HG02798 (cell line): ENCODE measurements at regions not wholly inside any gene's neighbourhood (a gene's known extent, or its start where the extent isn't known, plus 50 kb on each side); places are given as distances from the start of the nearest gene placed in this dataset.
A peak's percentile ranks its signal among the peaks of the same experiment; 100 is the strongest.

Experiments
- ATAC-seq: cut with Tn5 transposase; IDR thresholded peaks from one replicate; pipeline ENCODE4 v1.9.1; 2021; ENCODE audit warnings: mild to moderate bottlenecking; ENCODE audit not compliant: unreplicated experiment, poor library complexity

DNA sequence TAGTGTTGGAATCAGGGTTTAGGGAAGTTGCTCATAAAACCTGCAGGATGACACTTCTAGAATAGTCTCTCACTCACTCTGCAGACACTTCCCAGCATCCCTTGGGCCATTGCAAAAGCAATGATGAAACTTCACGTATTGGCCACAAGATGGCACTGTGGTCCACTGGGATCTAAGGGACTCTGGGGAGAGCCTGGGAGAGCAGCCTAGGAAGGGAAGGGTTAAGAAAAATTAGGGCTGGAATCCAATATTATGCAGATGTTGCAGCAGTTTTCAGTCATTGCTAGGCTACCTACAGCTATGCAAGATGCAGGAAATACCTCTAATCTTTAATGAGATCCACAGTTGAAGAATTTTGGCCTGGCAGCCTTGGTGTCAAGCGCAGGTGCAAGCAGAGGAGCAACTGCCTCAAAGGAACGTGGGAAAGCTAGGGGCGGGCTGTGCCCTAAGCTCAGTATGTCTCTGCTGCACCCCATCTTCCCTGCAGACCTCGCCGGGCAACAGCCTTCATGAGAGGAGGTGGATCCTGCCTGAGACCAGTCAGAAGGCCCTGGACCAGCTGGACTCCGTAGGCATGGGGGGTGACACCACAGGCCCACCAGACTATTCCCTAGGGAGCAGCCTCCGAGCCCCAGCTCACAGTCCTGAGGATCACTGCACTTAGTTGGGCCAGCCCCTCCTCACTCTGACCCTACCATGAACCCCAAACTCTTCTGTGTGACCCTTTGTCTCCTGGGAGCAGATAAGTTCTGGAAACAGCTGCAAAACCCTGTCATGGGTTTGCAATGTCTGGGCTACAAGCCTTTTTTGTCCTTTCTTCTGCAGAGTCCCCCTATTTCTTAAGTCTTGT lies 127.9 kb upstream of the PRSS58 start:
- peak; percentile 78 for ATAC-seq

DNA sequence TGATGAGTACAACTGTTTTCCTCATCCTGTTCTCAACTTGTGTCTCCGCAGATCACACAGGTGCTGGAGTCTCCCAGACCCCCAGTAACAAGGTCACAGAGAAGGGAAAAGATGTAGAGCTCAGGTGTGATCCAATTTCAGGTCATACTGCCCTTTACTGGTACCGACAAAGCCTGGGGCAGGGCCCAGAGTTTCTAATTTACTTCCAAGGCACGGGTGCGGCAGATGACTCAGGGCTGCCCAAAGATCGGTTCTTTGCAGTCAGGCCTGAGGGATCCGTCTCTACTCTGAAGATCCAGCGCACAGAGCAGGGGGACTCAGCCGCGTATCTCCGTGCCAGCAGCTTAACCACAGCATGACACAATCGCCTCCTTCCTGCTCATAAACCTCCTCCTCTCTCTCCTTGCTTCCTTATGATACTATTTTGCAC lies 126.7 kb upstream of the PRSS58 start:
- no peak for ATAC-seq

DNA sequence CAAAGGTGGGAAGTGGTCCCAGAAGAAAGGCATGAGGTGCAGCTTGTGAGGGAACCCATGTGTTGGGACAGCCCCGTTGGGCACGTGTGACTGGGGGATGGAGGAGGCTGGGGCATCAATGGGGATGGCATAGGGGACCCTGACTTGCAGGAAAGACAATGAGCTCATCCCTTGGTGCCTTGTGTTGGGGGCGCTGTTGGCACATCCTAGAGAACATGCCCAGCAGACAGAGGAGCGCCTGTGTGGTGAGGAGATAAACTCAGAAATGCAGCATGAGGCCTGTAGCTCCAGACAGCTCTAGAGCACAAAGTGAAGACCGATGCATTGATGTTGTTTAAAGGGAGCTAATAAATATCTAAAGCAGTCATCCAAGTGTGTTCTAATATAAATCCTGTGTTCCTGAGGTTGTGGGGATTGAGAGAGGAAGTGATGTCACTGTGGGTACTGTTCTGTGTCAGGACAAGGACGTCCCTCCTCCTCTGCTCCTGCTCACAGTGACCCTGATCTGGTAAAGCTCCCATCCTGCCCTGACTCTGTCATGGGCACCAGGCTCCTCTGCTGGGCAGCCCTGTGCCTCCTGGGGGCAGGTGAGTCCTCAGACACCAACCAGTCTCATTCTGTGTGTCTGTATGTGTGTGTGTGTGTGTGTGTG lies 126.1 kb upstream of the PRSS58 start:
- no peak for ATAC-seq

- ATAC-seq: no peak
Measured at GRCh38 chr7:142381727-142382390, 124.0 kb upstream of the PRSS58 start.

- no peak for ATAC-seq
Measured at GRCh38 chr7:142380069-142380468, 122.2 kb upstream of the PRSS58 start.

DNA sequence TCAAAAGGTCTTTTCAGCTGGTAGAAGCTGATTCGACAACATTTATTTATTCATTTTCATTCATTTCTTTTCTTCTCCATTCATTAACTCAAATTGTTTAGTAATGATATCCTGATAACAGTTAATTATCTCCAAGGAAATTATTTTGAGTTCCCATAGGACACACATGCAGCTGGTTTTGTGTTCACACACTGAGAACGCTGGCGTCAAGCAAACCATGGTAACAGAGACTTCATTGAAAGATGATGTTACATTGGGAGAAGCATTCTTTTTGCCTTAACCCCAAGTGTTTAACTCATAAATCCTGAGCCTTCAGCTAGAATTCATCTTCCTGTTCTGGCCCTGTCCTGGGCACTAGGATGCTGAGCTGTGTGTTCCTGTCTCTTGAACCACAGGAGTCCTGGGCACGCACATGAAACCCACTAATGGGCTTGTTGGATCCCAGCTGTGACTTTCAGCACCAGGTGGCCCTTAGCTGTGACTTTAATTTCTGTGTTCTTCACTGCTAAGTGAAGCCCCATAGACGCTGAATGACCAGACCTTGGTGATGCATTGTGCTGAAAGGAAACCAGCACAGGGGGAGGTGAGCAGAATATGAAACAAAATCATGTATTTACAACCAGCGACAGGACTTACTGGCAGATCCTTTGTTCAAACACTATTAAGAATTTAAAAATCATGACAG lies 121.5 kb upstream of the PRSS58 start:
- no peak for ATAC-seq

DNA sequence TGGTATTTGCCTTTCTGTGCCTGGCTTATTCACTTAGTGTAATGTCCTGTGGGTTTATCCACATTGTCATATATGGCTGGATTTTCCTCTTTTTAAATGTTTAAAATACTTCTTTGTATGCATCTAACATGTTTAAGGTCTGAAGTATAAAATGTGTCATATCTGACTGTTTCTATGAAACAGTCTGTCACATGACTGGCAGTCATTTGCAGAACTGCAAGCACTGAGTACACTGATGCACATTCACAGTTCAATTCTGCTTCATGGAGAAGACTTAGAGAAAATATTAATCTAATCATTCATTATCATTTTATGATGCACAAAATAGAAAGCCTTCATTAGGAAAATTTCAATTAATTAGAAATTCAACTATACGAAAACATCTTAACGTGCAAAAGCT lies 119.7 kb upstream of the PRSS58 start:
- no peak for ATAC-seq

DNA sequence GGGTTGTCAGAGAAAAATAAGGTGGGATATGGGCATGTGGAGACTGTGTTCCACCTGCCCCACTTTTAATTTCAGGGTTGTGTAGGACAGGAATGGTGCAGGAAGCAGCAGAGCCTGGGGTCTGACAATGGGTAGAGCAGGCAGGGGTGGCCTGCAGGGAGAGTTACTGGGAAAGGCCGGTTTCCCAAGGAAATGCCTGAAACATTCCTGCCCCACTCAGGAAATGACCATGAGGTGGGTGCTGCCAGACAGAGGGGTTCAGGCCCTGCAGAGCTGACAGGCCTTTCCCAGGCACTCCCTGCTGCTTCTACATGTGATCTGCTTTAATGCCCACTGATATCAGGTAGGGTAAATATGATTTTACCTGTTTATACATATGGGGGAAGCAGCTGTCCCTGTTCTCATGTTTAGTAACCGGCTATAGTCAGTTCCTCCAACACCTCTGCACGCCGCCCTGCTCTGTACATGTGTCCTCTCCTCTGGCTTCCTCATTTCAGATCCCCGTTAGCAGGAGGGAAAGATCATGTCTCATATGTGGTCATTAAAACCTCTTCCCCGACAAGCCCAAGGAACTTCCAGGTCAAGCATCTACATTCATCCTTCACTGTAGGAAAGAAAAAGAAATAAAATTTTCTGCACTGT lies 118.6 kb upstream of the PRSS58 start:
- ATAC-seq: no peak

GRCh38 chr7:142375710-142376313 lies 118.0 kb upstream of the PRSS58 start:
- no peak for ATAC-seq

DNA sequence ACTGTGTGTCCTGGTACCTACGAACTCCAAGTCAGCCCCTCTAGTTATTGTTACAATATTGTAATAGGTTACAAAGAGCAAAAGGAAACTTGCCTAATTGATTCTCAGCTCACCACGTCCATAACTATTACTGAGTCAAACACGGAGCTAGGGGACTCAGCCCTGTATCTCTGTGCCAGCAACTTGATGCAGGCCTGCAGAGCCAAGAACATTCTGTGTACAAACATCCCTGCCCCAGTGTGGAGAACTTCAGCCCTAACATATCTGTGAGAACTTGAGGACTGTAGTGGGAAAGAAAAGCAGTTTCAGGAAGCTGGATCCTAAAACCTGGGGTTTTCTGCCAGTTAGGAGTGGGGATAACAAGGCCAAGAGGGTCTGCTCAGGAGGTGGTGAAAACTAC lies 114.9 kb upstream of the PRSS58 start:
- ATAC-seq: no peak

GRCh38 chr7:142371586-142372377 lies 113.9 kb upstream of the PRSS58 start:
- ATAC-seq: no peak

- no peak for ATAC-seq
Measured at GRCh38 chr7:142365410-142365842, 107.6 kb upstream of the PRSS58 start.

GRCh38 chr7:142364551-142364950 lies 106.7 kb upstream of the PRSS58 start:
- no peak for ATAC-seq

- no peak for ATAC-seq
Measured at GRCh38 chr7:142362349-142362748, 104.5 kb upstream of the PRSS58 start.

DNA sequence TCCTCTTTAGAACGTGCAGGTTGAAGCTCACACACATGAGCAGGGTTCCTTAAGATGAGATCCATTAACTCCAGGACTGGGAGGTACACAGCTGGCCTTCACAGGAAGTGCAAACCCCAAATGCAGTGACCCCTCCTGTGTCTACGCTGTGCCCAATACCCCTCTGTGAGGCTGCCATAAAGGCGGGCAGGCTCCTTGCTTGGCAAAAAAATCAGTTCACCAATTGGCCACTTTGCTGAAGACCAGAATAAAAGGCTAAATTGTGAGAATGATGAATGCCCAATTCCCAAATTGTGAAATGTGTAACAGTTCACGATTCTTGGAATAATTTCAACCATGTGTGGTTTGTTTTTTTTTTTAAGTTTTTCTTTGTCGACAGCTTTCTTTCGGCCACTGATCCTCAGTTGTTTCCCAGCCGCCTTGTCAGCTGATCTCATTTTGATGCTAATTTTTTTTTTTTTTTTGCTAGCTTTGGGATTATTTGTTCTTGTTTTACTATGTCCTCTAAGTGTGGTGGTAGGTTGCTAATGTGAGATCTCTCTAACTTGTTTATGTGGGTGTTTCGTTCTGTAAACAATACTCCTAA lies 101.9 kb upstream of the PRSS58 start:
- no peak for ATAC-seq

DNA sequence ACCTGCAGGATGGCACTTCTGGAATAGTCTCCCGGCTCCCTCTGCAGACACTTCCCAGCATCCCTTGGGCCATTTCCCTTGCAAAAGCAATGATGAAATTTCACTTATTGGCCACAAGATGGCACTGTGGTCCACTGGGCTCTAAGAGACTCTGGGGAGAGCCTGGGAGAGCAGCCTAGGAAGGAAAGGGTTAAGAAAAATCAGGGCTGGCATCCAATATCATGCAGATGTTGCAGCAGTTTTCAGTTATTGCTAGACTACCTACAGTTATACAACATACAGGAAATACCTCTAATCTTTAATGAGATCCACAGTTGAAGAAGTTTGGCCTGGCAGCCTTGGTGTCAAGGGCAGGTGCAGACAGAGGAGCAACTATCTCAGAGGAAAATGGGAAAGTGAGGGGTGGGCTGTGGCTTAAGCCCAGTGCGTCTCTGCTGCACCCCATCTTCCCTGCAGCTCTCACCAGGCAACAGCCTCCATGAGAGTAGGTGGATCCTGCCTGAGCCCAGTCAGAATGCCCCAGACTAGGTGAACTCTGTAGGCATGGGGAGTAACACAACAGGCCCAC lies 100.2 kb upstream of the PRSS58 start:
- peak; percentile 88 for ATAC-seq

DNA sequence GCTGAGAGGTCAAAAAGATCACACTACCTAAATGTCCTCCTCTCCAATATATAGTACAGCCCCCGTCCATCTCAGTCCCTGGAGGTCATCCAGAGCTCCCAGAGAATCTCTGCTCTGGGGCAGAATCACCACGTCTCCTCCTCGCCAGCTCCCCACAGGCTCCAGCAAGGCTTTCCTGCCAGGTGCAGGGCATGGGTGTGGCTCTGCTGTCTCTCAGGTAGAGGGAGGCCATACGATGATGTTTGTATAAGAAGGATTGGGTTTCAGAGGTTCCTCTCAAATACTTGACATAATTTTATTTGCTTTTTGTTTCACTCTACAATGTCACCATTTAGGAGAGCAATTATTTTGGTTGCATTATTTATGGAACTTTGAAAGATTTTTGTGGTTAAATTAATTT lies 98.3 kb upstream of the PRSS58 start:
- ATAC-seq: no peak

GRCh38 chr7:142355328-142355727 lies 97.5 kb upstream of the PRSS58 start:
- no peak for ATAC-seq
